Smooth muscle cell (in vitro differentiated cells): ENCODE measurements at regions not wholly inside any gene's neighbourhood (a gene's known extent, or its start where the extent isn't known, plus 50 kb on each side); places are given as distances from the start of the nearest gene placed in this dataset.

Source experiments
- DNase-seq: peaks from one replicate; lab custom pipeline; 2025; ENCODE audit not compliant: unreplicated experiment; lab: John Stamatoyannopoulos, UW
- H2AFZ ChIP-seq: fragments of 200-600 bp; sonication (generic); 2 replicates; pipeline ENCODE4 v1.6.0; 2016; ENCODE audit warnings: antibody characterized with exemption, low read depth, mild to moderate bottlenecking
- H3F3A ChIP-seq: fragments of 200-600 bp; sonication (generic); 2 replicates; pipeline ENCODE4 v1.6.0; 2017; ENCODE audit warnings: antibody characterized with exemption, low read depth
- H3K27ac ChIP-seq: fragments of 200-600 bp; sonication (generic); 2 replicates; pipeline ENCODE4 v1.5.1; 2016; ENCODE audit warnings: low read depth, mild to moderate bottlenecking
- H3K27me3 ChIP-seq: fragments of 200-600 bp; sonication (generic); 2 replicates; pipeline ENCODE4 v1.6.1; 2016; ENCODE audit warnings: low read depth, mild to moderate bottlenecking
- H3K36me3 ChIP-seq: fragments of 200-600 bp; sonication (generic); 2 replicates; pipeline ENCODE4 v1.5.1; 2016; ENCODE audit warnings: low read depth
- H3K4me1 ChIP-seq: fragments of 200-600 bp; sonication (generic); 2 replicates; pipeline ENCODE4 v1.5.1; 2016; ENCODE audit warnings: low read depth
- H3K4me2 ChIP-seq: fragments of 200-600 bp; sonication (generic); 2 replicates; pipeline ENCODE4 v1.6.0; 2016; ENCODE audit warnings: mild to moderate bottlenecking
- H3K4me3 ChIP-seq: fragments of 200-600 bp; sonication (generic); 2 replicates; pipeline ENCODE4 v1.5.1; 2016; ENCODE audit warnings: mild to moderate bottlenecking
- H3K79me2 ChIP-seq: fragments of 200-600 bp; sonication (generic); 2 replicates; pipeline ENCODE4 v1.6.0; 2016; ENCODE audit warnings: low read depth, mild to moderate bottlenecking
- H3K9ac ChIP-seq: fragments of 200-600 bp; sonication (generic); 2 replicates; pipeline ENCODE4 v1.6.0; 2016; ENCODE audit warnings: low read depth
- H3K9me3 ChIP-seq: fragments of 200-600 bp; sonication (generic); replicated peaks from 2 replicates; pipeline ENCODE4 v1.5.1; 2016; ENCODE audit warnings: low read depth
- H4K20me1 ChIP-seq: fragments of 200-600 bp; sonication (generic); 2 replicates; pipeline ENCODE4 v1.6.0; 2016; ENCODE audit warnings: low read depth
- WGBS: methylation state at CpG from one replicate; pipeline ENCODE4 v1.1.7; 2016; ENCODE audit warnings: low lambda C conversion rate; 5-methylcytosine and 5-hydroxymethylcytosine counted together
- TF ChIP-seq, protein P1 (sequence below): fragments of 200-600 bp; sonication (generic); IDR thresholded peaks from 2 replicates; pipeline ENCODE4 v1.5.1; 2017; ENCODE audit warnings: borderline replicate concordance, mild to moderate bottlenecking, antibody characterized with exemption; ENCODE audit not compliant: insufficient read depth, poor library complexity, severe bottlenecking

DNA sequence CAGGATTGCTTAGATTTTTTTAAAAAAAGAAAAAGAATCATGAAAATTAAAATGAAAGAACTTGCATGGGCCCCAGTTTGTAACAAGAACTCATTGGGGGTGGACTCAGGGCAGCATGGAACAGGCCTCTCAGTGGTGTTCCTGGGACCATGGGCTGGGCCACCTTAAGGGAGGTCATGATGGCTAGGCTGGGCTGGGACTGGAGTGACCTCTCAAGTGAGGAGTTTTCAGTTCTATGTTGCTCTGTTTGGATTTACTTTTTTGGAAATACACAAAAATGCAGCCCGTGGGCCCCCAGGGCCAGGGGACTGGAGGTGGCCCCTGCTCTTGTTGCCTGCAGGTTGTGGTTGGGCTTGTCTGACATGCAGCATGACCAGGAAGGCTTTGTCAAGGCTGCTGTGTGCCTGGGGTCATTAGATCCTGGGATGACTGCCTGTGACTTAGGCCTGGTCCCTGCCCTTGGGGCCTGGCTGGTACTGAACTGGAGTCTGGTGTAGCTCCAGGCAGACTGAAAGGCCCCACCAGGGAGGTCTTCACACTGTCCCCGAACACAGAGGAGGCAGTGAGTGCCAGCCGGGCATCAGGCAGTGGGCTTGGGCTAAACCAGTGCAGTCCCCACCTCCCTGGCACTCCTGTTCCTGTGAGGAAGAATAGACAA is 115.6 kb downstream of the GLI2 start:
- no peaks in the 10 kb centered on the region for H3K27me3 ChIP-seq
- H2AFZ ChIP-seq = no peak overlapping the region
- H3F3A ChIP-seq = peaks cover 4% of the 10 kb centered on the region
- no peak overlapping the region for H3K4me2 ChIP-seq
- TF ChIP-seq, protein P1, sequence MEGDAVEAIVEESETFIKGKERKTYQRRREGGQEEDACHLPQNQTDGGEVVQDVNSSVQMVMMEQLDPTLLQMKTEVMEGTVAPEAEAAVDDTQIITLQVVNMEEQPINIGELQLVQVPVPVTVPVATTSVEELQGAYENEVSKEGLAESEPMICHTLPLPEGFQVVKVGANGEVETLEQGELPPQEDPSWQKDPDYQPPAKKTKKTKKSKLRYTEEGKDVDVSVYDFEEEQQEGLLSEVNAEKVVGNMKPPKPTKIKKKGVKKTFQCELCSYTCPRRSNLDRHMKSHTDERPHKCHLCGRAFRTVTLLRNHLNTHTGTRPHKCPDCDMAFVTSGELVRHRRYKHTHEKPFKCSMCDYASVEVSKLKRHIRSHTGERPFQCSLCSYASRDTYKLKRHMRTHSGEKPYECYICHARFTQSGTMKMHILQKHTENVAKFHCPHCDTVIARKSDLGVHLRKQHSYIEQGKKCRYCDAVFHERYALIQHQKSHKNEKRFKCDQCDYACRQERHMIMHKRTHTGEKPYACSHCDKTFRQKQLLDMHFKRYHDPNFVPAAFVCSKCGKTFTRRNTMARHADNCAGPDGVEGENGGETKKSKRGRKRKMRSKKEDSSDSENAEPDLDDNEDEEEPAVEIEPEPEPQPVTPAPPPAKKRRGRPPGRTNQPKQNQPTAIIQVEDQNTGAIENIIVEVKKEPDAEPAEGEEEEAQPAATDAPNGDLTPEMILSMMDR = no peak
- H3K4me3 ChIP-seq = no peak overlapping the region
- no peak overlapping the region for H3K9ac ChIP-seq
- peaks cover 6% of the 10 kb centered on the region for H3K4me1 ChIP-seq
- peaks cover 18% of the 10 kb centered on the region for H4K20me1 ChIP-seq
- H3K79me2 ChIP-seq = peaks cover 8% of the 10 kb centered on the region
- DNase-seq = no peak
- H3K9me3 ChIP-seq = no peaks in the 10 kb centered on the region
- 90% methylated on average over 3 of the region's 3 CpGs for WGBS
- H3K36me3 ChIP-seq = no peaks in the 10 kb centered on the region
- H3K27ac ChIP-seq = no peak overlapping the region

DNA sequence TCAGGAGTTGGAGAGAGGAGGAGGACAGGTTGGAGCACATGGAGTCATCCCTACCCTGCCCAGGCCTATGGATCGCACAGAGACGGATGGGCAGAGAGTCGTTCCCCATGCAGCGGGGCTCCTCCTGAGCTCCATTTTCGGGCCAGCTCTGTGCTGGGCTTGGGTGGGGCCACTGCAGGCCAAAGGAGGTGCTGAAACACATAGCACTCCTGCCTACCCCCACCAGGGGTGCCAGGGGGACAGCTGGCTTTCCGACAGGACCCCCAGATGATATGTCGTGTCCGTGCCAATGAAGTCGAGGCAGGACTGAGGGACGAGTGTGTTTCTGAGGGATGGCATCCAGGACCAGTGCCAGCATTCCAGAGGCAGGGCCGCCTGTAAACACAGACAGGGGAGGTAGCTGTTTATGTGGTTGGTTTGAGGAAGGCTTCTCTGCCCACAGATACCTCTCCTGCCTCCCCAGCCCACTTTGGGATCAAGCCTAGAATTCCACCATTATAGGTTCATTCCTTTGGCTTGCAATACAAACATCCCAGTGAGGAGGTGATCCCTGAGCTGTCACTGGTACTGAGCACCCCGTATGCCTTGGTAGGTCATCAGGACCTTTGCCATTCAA is 116.6 kb downstream of the GLI2 start:
- TF ChIP-seq, protein P1 = no peak
- no peak overlapping the region for H3K27ac ChIP-seq
- DNase-seq = no peak
- peaks cover 8% of the 10 kb centered on the region for H3K79me2 ChIP-seq
- peaks cover 10% of the 10 kb centered on the region for H3K4me1 ChIP-seq
- no peak overlapping the region for H2AFZ ChIP-seq
- H3K9ac ChIP-seq = no peak overlapping the region
- 97% methylated on average over 12 of the region's 12 CpGs for WGBS
- peaks cover 10% of the 10 kb centered on the region for H4K20me1 ChIP-seq
- no peak overlapping the region for H3K4me2 ChIP-seq
- no peaks in the 10 kb centered on the region for H3K9me3 ChIP-seq
- no peak overlapping the region for H3K4me3 ChIP-seq
- H3K36me3 ChIP-seq = no peaks in the 10 kb centered on the region
- no peaks in the 10 kb centered on the region for H3K27me3 ChIP-seq
- H3F3A ChIP-seq = peaks cover 5% of the 10 kb centered on the region

DNA sequence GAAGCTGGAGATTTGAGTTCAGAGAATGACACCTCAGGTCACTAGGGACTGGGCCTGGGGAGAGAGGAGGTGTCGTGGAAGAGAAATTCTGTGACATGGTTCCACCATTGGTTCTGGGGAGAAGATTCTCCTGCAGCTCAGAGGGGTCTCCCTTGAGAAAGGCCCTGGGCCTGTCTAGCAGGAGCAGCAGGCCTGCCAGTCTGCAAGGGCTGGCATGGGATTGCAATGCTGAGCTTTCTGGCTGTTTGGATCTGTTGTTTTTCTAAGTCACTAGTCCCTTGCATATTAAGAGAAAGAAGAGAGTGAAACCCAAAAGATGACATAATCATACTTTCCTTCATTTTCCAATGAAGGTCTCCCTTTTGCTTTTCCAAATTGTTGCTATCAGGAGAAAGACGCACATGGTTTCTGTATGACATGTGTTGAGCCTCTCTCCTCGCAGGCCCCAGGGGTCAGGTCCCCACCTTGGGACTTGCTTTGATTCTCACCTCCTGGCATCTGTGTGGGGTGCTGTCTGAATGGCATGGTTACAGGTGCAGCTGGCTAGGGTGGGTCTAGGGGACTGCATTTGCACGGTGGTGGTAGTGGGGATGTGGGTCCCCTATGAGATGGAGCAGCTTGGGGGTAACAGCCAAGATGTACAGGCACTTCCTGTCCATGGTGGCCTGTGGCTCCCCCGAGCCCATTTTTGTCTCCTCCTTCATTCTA is 117.8 kb downstream of the GLI2 start:
- TF ChIP-seq, protein P1 = no peak
- peaks cover 17% of the 10 kb centered on the region for H3K4me1 ChIP-seq
- H3K27ac ChIP-seq = no peak overlapping the region
- no peak for DNase-seq
- H4K20me1 ChIP-seq = peaks cover 10% of the 10 kb centered on the region
- H3K9me3 ChIP-seq = no peaks in the 10 kb centered on the region
- no peak overlapping the region for H3K4me3 ChIP-seq
- WGBS = 99% methylated on average over 5 of the region's 5 CpGs
- H3K79me2 ChIP-seq = peaks cover 18% of the 10 kb centered on the region
- peaks cover 5% of the 10 kb centered on the region for H3F3A ChIP-seq
- no peak overlapping the region for H3K4me2 ChIP-seq
- H3K36me3 ChIP-seq = no peaks in the 10 kb centered on the region
- no peaks in the 10 kb centered on the region for H3K27me3 ChIP-seq
- H3K9ac ChIP-seq = no peak overlapping the region
- no peak overlapping the region for H2AFZ ChIP-seq
